ENCODE measurements at regions not wholly inside any gene's neighbourhood (a gene's known extent, or its start where the extent isn't known, plus 50 kb on each side); places are given as distances from the start of the nearest gene placed in this dataset.

GRCh38 chr4:13836946-13837912 is 209.7 kb upstream of the BOD1L1 start:
- intact Hi-C loops (cut with DNase I): no loop called here
- no peak for DNase-seq

GRCh38 chr4:13840502-13841190 is 213.1 kb upstream of the BOD1L1 start:
- intact Hi-C loops (cut with DNase I): no loop called here
- no peak for DNase-seq

- no peak for DNase-seq
- intact Hi-C loops (cut with DNase I): no loop called here
These were observed 217.2 kb upstream of the BOD1L1 start for GRCh38 chr4:13844740-13845139.

GRCh38 chr4:13849778-13850177 is 222.3 kb upstream of the BOD1L1 start:
- intact Hi-C loops (cut with DNase I): loop anchor here (10.0 kb wide), 1 partner anchor 65 kb away; no protein-coding TSS in a partner anchor
- DNase-seq: no peak

GRCh38 chr4:13851085-13851940 is 223.8 kb upstream of the BOD1L1 start:
- no peak for DNase-seq
- intact Hi-C loops (cut with DNase I): loop anchor here (10.0 kb wide), 1 partner anchor 67 kb away; no protein-coding TSS in a partner anchor

GRCh38 chr4:13852411-13852810 is 224.9 kb upstream of the BOD1L1 start:
- DNase-seq: no peak
- intact Hi-C loops (cut with DNase I): loop anchor here (10.0 kb wide), 1 partner anchor 68 kb away; no protein-coding TSS in a partner anchor

- no peak for DNase-seq
- intact Hi-C loops (cut with DNase I): loop anchor here (5.0 to 10.0 kb wide), 2 partner anchors 72 to 199 kb away; no protein-coding TSS in a partner anchor
These were observed 228.9 kb upstream of the BOD1L1 start for GRCh38 chr4:13856387-13856786.

GRCh38 chr4:13857397-13857796 is 229.9 kb upstream of the BOD1L1 start:
- DNase-seq: no peak
- intact Hi-C loops (cut with DNase I): loop anchor here (5.0 to 10.0 kb wide), 2 partner anchors 73 to 200 kb away; no protein-coding TSS in a partner anchor

GRCh38 chr4:13857800-13858199 is 230.3 kb upstream of the BOD1L1 start:
- intact Hi-C loops (cut with DNase I): loop anchor here (5.0 to 10.0 kb wide), 2 partner anchors 73 to 200 kb away; no protein-coding TSS in a partner anchor
- no peak for DNase-seq

- intact Hi-C loops (cut with DNase I): loop anchor here (5.0 to 10.0 kb wide), 2 partner anchors 75 to 202 kb away; no protein-coding TSS in a partner anchor
- no peak for DNase-seq
These were observed 231.9 kb upstream of the BOD1L1 start for GRCh38 chr4:13859423-13859822.

- DNase-seq: peak in 1 of 10 donors; percentile 28
These were observed 232.6 kb upstream of the BOD1L1 start for GRCh38 chr4:13860126-13860525.

GRCh38 chr4:13865871-13866669 is 238.5 kb upstream of the BOD1L1 start:
- DNase-seq: no peak
- intact Hi-C loops (cut with DNase I): no loop called here

More at GRCh38 chr4:13860126-13860525, 232.6 kb upstream of the BOD1L1 start:
- intact Hi-C loops (cut with DNase I): no loop called here

- DNase-seq: no peak
- intact Hi-C loops (cut with DNase I): no loop called here
These were observed 239.4 kb upstream of the BOD1L1 start for GRCh38 chr4:13866881-13867280.

GRCh38 chr4:13872155-13872554 is 244.6 kb upstream of the BOD1L1 start:
- intact Hi-C loops (cut with DNase I): no loop called here

GRCh38 chr4:13872955-13873354 is 245.4 kb upstream of the BOD1L1 start:
- intact Hi-C loops (cut with DNase I): no loop called here
- no peak for DNase-seq

More at GRCh38 chr4:13872155-13872554, 244.6 kb upstream of the BOD1L1 start:
- no peak for DNase-seq

- DNase-seq: no peak
- intact Hi-C loops (cut with DNase I): no loop called here
These were observed 247.7 kb upstream of the BOD1L1 start for GRCh38 chr4:13875181-13875580.

- no peak for DNase-seq
- intact Hi-C loops (cut with DNase I): no loop called here
These were observed 248.6 kb upstream of the BOD1L1 start for GRCh38 chr4:13876131-13876530.

GRCh38 chr4:13876940-13877339 is 249.4 kb upstream of the BOD1L1 start:
- intact Hi-C loops (cut with DNase I): no loop called here

GRCh38 chr4:13877626-13878025 is 250.1 kb upstream of the BOD1L1 start:
- intact Hi-C loops (cut with DNase I): no loop called here
- no peak for DNase-seq

More at GRCh38 chr4:13876940-13877339, 249.4 kb upstream of the BOD1L1 start:
- no peak for DNase-seq
